A549 (cell line): ENCODE measurements at regions not wholly inside any gene's neighbourhood (a gene's known extent, or its start where the extent isn't known, plus 50 kb on each side); places are given as distances from the start of the nearest gene placed in this dataset.

ENCODE experiments used
- BHLHE40 ChIP-seq: IDR thresholded peaks from 2 replicates; pipeline ENCODE4 v1.6.1; 2012; ENCODE audit warnings: low read depth, low read length, inconsistent platforms
- CTCF ChIP-seq: fragments of >200 bp; sonication (Bioruptor Twin); formaldehyde crosslinking; IDR thresholded peaks from 3 replicates; pipeline ENCODE4 v1.5.1; 2016
- KDM5A ChIP-seq: fragments of 200-600 bp; sonication (generic); IDR thresholded peaks from 2 replicates; pipeline ENCODE4 v1.6.1; 2016; ENCODE audit warnings: antibody characterized with exemption, mild to moderate bottlenecking
- POLR2A ChIP-seq: IDR thresholded peaks from 2 replicates; pipeline ENCODE4 v1.6.1; 2012; ENCODE audit warnings: mild to moderate bottlenecking, low read length
- REST ChIP-seq: fragments of 200-600 bp; sonication (generic); IDR thresholded peaks from 2 replicates; pipeline ENCODE4 v1.6.1; 2016; ENCODE audit warnings: antibody characterized with exemption, mild to moderate bottlenecking, moderate library complexity

GRCh38 chr18:60017371-60017770 is 117.6 kb downstream of the PMAIP1 start:
- TF ChIP-seq BHLHE40 = no peak
- TF ChIP-seq CTCF = no peak
- no peak for TF ChIP-seq KDM5A
- TF ChIP-seq REST = no peak
- TF ChIP-seq POLR2A = no peak
